Endothelial cell of umbilical vein (primary cell): ENCODE measurements at regions not wholly inside any gene's neighbourhood (a gene's known extent, or its start where the extent isn't known, plus 50 kb on each side); places are given as distances from the start of the nearest gene placed in this dataset.

Experiments
- BruUV-seq: library from RNA; stranded (reverse); fragments of 400-500 nt; replicated peaks from 2 replicates; lab custom pipeline; 2021; lab: Mats Ljungman, UMichigan
- CTCF ChIA-PET: fragments of 300-600, 350-600 bp; sonication (Branson Sonifier 250); formaldehyde crosslinking; loops from one replicate; lab custom pipeline; 2021; ENCODE audit warnings: antibody characterized with exemption, inconsistent platforms; lab: Charles Lee
- POLR2A ChIA-PET: fragments of 300-600, 350-600 bp; sonication (Branson Sonifier 250); formaldehyde crosslinking; loops from one replicate; lab custom pipeline; 2021; ENCODE audit warnings: antibody characterized with exemption, inconsistent platforms; lab: Charles Lee
- DNase-seq: peaks from one replicate; pipeline ENCODE4 v3.0.0-alpha.2; 2011; ENCODE audit warnings: low read depth, low spot score
- FAIRE-seq: peaks from 2 replicates; lab custom pipeline; 2011; peaks lifted over from hg19 to GRCh38; lab: Jason Lieb, UNC
- H2AFZ ChIP-seq: 2 replicates; pipeline ENCODE4 v1.6.0; 2012; ENCODE audit warnings: low read depth, low read length, control low read depth, inconsistent platforms
- H3K27ac ChIP-seq: 2 replicates; pipeline ENCODE4 v1.5.1; 2011; ENCODE audit warnings: low read depth, mild to moderate bottlenecking, control low read depth, low read length, moderate library complexity; ENCODE audit not compliant: insufficient read depth
- H3K27me3 ChIP-seq, 2 experiments: 2 replicates each; pipeline versions ENCODE4 v1.6.0 to v1.6.1; 2011; ENCODE audit warnings: low read length in 2 of 2, mixed read lengths in 1 of 2; ENCODE audit not compliant: control insufficient read depth in 2 of 2, insufficient read depth in 2 of 2
- H3K36me3 ChIP-seq, 2 experiments: 2 replicates in 1 of 2; 3 replicates in 1 of 2; pipeline ENCODE4 v1.5.1; 2011; ENCODE audit warnings: low read length in 2 of 2, mild to moderate bottlenecking in 1 of 2, moderate library complexity in 1 of 2; ENCODE audit not compliant: control insufficient read depth in 2 of 2, insufficient read depth in 2 of 2; ENCODE audit errors: extremely low read depth in 1 of 2
- H3K4me1 ChIP-seq: 3 replicates; pipeline ENCODE4 v1.5.1; 2011; ENCODE audit warnings: mild to moderate bottlenecking, low read length; ENCODE audit not compliant: control insufficient read depth, insufficient read depth; ENCODE audit errors: extremely low read depth
- H3K4me2 ChIP-seq: 2 replicates; pipeline ENCODE4 v1.6.1; 2011; ENCODE audit warnings: low read length, control low read depth, mixed read lengths; ENCODE audit not compliant: insufficient read depth
- H3K4me3 ChIP-seq, 3 experiments: fragments of 200-600 bp in 1 of 3; sonication (generic), shearing (Covaris generic) in 1 of 3; replicated peaks in 1 of 3; 2 replicates each; pipeline ENCODE4 v1.5.1; 2011 to 2016; ENCODE audit warnings: control low read depth in 3 of 3, low read length in 3 of 3, mild to moderate bottlenecking in 2 of 3, inconsistent platforms in 1 of 3, low read depth in 1 of 3, moderate library complexity in 1 of 3; ENCODE audit not compliant: insufficient read depth in 1 of 3
- H3K79me2 ChIP-seq: 2 replicates; pipeline ENCODE4 v1.6.0; 2012; ENCODE audit warnings: low read length, inconsistent platforms; ENCODE audit not compliant: control insufficient read depth, insufficient read depth
- H3K9ac ChIP-seq: replicated peaks from 2 replicates; pipeline ENCODE3; 2011; ENCODE audit warnings: low read length, control low read depth; ENCODE audit not compliant: insufficient read depth; ENCODE audit errors: extremely low read depth
- H3K9me1 ChIP-seq: replicated peaks from 3 replicates; pipeline ENCODE4 v1.6.0; 2011; ENCODE audit warnings: mild to moderate bottlenecking, low read length; ENCODE audit not compliant: control insufficient read depth, insufficient read depth; ENCODE audit errors: extremely low read depth
- H3K9me3 ChIP-seq: replicated peaks from 2 replicates; pipeline ENCODE4 v1.5.1; 2012; ENCODE audit warnings: low read length, inconsistent platforms; ENCODE audit not compliant: control insufficient read depth, insufficient read depth
- H4K20me1 ChIP-seq: replicated peaks from 2 replicates; pipeline ENCODE3; 2011; ENCODE audit warnings: mild to moderate bottlenecking, low read length; ENCODE audit not compliant: control insufficient read depth, insufficient read depth; ENCODE audit errors: extremely low read depth
- EZH2 ChIP-seq: IDR thresholded peaks from 2 replicates; pipeline ENCODE4 v1.6.1; 2012; ENCODE audit warnings: borderline replicate concordance, low read depth, mild to moderate bottlenecking, moderate library complexity, low read length, inconsistent platforms; ENCODE audit not compliant: severe bottlenecking
- GATA2 ChIP-seq: IDR thresholded peaks from 2 replicates; pipeline ENCODE4 v1.7.0; 2011; ENCODE audit warnings: low read depth, mild to moderate bottlenecking, moderate library complexity, mixed read lengths, low read length; ENCODE audit not compliant: insufficient read length, insufficient read depth
- JUN ChIP-seq: IDR thresholded peaks from 2 replicates; pipeline ENCODE4 v1.6.1; 2011; ENCODE audit warnings: borderline replicate concordance, low read depth; ENCODE audit not compliant: insufficient read length, insufficient read depth
- MAX ChIP-seq: IDR thresholded peaks from 2 replicates; pipeline ENCODE4 v1.6.1; 2011; ENCODE audit not compliant: insufficient read depth, insufficient read length
- MYC ChIP-seq: IDR thresholded peaks from one replicate; pipeline ENCODE4 v1.6.1; 2011; ENCODE audit warnings: mild to moderate bottlenecking, low read depth, low read length
- POLR2A ChIP-seq: IDR thresholded peaks from 2 replicates; pipeline ENCODE4 v1.6.1; 2012; ENCODE audit warnings: low read depth, mild to moderate bottlenecking, control low read depth, low read length
- POLR2AphosphoS5 ChIP-seq: IDR thresholded peaks from 2 replicates; pipeline ENCODE4 v1.6.1; 2012; ENCODE audit warnings: low read depth, mild to moderate bottlenecking, control low read depth, low read length, moderate library complexity; ENCODE audit not compliant: insufficient read depth
- dilution Hi-C: fragments of 300-500 bp; cut with MboI; formaldehyde crosslinking; loops from one replicate; pipeline ENCODE4 v1.15.0; 2019; ENCODE audit warnings: low sequenced_read_pairs; ENCODE audit not compliant: extremely low pct_ligation_motif_present
- intact Hi-C: fragments of 100-400 bp; cut with micrococcal nuclease; formaldehyde crosslinking; loops from one replicate; pipeline ENCODE4 v1.10.0; 2022
- TF ChIP-seq, protein P1 (sequence below), 2 donors: IDR thresholded peaks; 1 replicate in 1 of 2; 2 replicates in 1 of 2; pipeline ENCODE4 v1.5.1; 2011; ENCODE audit warnings: low read length in 2 of 2, mild to moderate bottlenecking in 2 of 2, moderate library complexity in 2 of 2, control low read depth in 1 of 2, inconsistent platforms in 1 of 2, low read depth in 1 of 2; ENCODE audit not compliant: insufficient read depth in 1 of 2; ENCODE audit errors: extremely low read depth in 1 of 2

- intact Hi-C loops, result no loop called here
- Histone ChIP-seq H3K9me1 (no peaks in the 10 kb centered on the region), H3K4me1 (peaks cover 26% of the 10 kb centered on the region), H3K4me2 (no peak overlapping the region), H2AFZ (no peak overlapping the region), H3K79me2 (no peaks in the 10 kb centered on the region), H3K27me3 (peaks cover 0 to 3% of the 10 kb centered on the region in 2 experiments), H3K9me3 (no peaks in the 10 kb centered on the region), H4K20me1 (no peaks in the 10 kb centered on the region), H3K27ac (no peak overlapping the region), H3K36me3 (no peaks in the 10 kb centered on the region), H3K9ac (no peak overlapping the region), H3K4me3 (no peak overlapping the region)
- BruUV-seq, result no TSS peak
- dilution Hi-C loops, result no loop called here
- TF ChIP-seq, protein P1, sequence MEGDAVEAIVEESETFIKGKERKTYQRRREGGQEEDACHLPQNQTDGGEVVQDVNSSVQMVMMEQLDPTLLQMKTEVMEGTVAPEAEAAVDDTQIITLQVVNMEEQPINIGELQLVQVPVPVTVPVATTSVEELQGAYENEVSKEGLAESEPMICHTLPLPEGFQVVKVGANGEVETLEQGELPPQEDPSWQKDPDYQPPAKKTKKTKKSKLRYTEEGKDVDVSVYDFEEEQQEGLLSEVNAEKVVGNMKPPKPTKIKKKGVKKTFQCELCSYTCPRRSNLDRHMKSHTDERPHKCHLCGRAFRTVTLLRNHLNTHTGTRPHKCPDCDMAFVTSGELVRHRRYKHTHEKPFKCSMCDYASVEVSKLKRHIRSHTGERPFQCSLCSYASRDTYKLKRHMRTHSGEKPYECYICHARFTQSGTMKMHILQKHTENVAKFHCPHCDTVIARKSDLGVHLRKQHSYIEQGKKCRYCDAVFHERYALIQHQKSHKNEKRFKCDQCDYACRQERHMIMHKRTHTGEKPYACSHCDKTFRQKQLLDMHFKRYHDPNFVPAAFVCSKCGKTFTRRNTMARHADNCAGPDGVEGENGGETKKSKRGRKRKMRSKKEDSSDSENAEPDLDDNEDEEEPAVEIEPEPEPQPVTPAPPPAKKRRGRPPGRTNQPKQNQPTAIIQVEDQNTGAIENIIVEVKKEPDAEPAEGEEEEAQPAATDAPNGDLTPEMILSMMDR (IDR thresholded peaks at IDR 0.05; ENCODE audit: extremely low read depth in 1 of 2, insufficient read depth in 1 of 2, low read depth in 1 of 2, low read length in 2 of 2), result no peak
- TF ChIP-seq GATA2 (no peak), POLR2A (no peak), MYC (no peak), JUN (no peak), MAX (no peak), EZH2 (no peak), POLR2AphosphoS5 (no peak)
- peak; percentile 10 for DNase-seq
- ChIA-PET POLR2A (interaction anchor here (1.5 kb wide), 1 partner anchor 510 kb away, joined by 4 read pairs; the partner anchor contains the start of gene ID2), CTCF (interaction anchor here (0.8 to 1.9 kb wide), 3 partner anchors 23 to 510 kb away, joined by 3 to 6 read pairs (median 3); partner anchors contain the start of gene ID2)
- FAIRE-seq, result no peak
These were observed 510.2 kb upstream of the ID2 start for GRCh38 chr2:8171608-8172007.
